ENCODE measurements at regions not wholly inside any gene's neighbourhood (a gene's known extent, or its start where the extent isn't known, plus 50 kb on each side); places are given as distances from the start of the nearest gene placed in this dataset.

DNA sequence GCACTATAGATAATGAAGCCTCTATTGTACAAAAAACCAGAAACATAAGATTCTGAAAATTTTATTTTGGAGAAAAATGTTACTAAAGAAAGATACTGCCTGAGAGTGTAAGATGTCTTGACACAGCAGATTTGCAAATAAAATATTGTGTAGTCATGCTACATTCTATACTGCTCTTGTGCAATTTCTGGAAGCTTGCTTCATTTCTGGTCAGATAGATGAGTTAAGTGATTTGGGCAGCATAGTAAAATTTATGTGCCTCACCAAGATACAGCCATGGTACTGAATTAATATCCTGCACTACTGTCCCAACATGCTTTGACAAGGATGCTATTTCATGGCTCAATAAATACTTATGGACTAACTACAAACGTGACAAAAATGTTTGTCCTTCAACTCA lies 55.1 kb upstream of the STARD13 start:
- no peak overlapping the region for H3K4me3 ChIP-seq (ENCODE audit: insufficient read depth, low read depth, low read length)
- H3K36me3 Mint-ChIP-seq (ENCODE audit: low read depth, unreplicated experiment) = no peaks in the 10 kb centered on the region
- no peaks in the 10 kb centered on the region for H3K9me3 ChIP-seq (ENCODE audit: insufficient read depth, low read depth, low read length)
- H3K27me3 Mint-ChIP-seq (ENCODE audit: low read depth, unreplicated experiment) = no peaks in the 10 kb centered on the region
- no peaks in the 10 kb centered on the region for H4K20me1 ChIP-seq (ENCODE audit: insufficient read depth, low read length)
- DNase-seq (ENCODE audit: low read depth) (no peak), FAIRE-seq (no peak)
- TF ChIP-seq EZH2 (IDR thresholded peaks at IDR 0.05; ENCODE audit: insufficient read depth, low read length) = no peak
- TF ChIP-seq, protein P1, sequence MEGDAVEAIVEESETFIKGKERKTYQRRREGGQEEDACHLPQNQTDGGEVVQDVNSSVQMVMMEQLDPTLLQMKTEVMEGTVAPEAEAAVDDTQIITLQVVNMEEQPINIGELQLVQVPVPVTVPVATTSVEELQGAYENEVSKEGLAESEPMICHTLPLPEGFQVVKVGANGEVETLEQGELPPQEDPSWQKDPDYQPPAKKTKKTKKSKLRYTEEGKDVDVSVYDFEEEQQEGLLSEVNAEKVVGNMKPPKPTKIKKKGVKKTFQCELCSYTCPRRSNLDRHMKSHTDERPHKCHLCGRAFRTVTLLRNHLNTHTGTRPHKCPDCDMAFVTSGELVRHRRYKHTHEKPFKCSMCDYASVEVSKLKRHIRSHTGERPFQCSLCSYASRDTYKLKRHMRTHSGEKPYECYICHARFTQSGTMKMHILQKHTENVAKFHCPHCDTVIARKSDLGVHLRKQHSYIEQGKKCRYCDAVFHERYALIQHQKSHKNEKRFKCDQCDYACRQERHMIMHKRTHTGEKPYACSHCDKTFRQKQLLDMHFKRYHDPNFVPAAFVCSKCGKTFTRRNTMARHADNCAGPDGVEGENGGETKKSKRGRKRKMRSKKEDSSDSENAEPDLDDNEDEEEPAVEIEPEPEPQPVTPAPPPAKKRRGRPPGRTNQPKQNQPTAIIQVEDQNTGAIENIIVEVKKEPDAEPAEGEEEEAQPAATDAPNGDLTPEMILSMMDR (IDR thresholded peaks at IDR 0.05; ENCODE audit: insufficient read depth, low read depth, low read length) = no peak
- H3K9me3 Mint-ChIP-seq (ENCODE audit: unreplicated experiment) = peaks cover 2% of the 10 kb centered on the region
- H3K27me3 ChIP-seq (ENCODE audit: insufficient read depth, low read length) = no peaks in the 10 kb centered on the region
- H3K4me1 Mint-ChIP-seq (ENCODE audit: low read depth, unreplicated experiment) = no peaks in the 10 kb centered on the region
- no peak overlapping the region for H3K4me2 ChIP-seq (ENCODE audit: low read length)
- no peak overlapping the region for H2AFZ ChIP-seq (ENCODE audit: low read depth, low read length)
- peaks cover 3% of the 10 kb centered on the region for H3K79me2 ChIP-seq (ENCODE audit: insufficient read depth, low read length)
- H3K9ac ChIP-seq (ENCODE audit: low read length) = no peak overlapping the region
- no peak overlapping the region for H3K27ac ChIP-seq (ENCODE audit: low read depth, low read length)
- H3K36me3 ChIP-seq (ENCODE audit: insufficient read depth, low read length) = no peaks in the 10 kb centered on the region
- no peaks in the 10 kb centered on the region for H3K4me1 ChIP-seq (ENCODE audit: insufficient read depth, low read length)
- H3K4me3 Mint-ChIP-seq (ENCODE audit: unreplicated experiment) = no peak overlapping the region
- no peak overlapping the region for H3K27ac Mint-ChIP-seq (ENCODE audit: unreplicated experiment)

DNA sequence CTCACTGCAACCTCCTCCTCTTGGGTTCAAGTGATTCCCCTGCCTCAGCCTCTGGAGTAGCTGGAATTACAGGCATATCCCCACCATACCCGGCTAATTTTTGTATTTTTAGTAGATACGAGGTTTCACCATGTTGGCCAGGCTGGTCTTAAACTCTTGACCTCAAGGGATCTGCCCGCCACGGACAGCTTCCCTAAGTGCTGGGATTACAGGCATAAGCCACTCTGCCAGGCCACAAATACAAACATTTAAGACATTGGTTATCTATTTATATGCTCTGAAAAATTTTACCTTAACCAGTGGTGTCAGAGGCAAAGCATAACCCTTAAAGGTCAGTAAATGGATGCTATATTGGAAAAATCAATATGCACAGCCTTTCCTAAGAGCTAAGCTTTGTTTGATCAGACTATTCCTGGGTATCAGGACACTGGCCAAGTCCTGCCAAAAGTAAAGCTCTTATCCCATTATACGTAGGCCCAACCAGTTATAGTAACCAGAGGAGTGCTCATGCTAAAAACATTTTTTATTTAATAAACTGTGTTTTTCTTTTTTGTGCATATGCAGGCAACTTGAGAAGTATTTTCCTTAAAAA lies 56.4 kb upstream of the STARD13 start:
- DNase-seq (ENCODE audit: low read depth) (no peak), FAIRE-seq (no peak)
- Mint-ChIP-seq H3K27me3 (ENCODE audit: low read depth, unreplicated experiment) (no peaks in the 10 kb centered on the region), H3K4me3 (ENCODE audit: unreplicated experiment) (no peak overlapping the region), H3K4me1 (ENCODE audit: low read depth, unreplicated experiment) (no peaks in the 10 kb centered on the region), H3K9me3 (ENCODE audit: unreplicated experiment) (peaks cover 2% of the 10 kb centered on the region), H3K27ac (ENCODE audit: unreplicated experiment) (no peak overlapping the region), H3K36me3 (ENCODE audit: low read depth, unreplicated experiment) (no peaks in the 10 kb centered on the region)
- H3K4me1 ChIP-seq (ENCODE audit: insufficient read depth, low read length) = no peaks in the 10 kb centered on the region
- no peak overlapping the region for H2AFZ ChIP-seq (ENCODE audit: low read depth, low read length)
- no peaks in the 10 kb centered on the region for H3K9me3 ChIP-seq (ENCODE audit: insufficient read depth, low read depth, low read length)
- H4K20me1 ChIP-seq (ENCODE audit: insufficient read depth, low read length) = no peaks in the 10 kb centered on the region
- peaks cover 6% of the 10 kb centered on the region for H3K79me2 ChIP-seq (ENCODE audit: insufficient read depth, low read length)
- no peak overlapping the region for H3K4me3 ChIP-seq (ENCODE audit: insufficient read depth, low read depth, low read length)
- H3K9ac ChIP-seq (ENCODE audit: low read length) = no peak overlapping the region
- TF ChIP-seq, protein P1 (IDR thresholded peaks at IDR 0.05; ENCODE audit: insufficient read depth, low read depth, low read length) = no peak
- no peak for TF ChIP-seq EZH2 (IDR thresholded peaks at IDR 0.05; ENCODE audit: insufficient read depth, low read length)
- H3K36me3 ChIP-seq (ENCODE audit: insufficient read depth, low read length) = no peaks in the 10 kb centered on the region
- no peak overlapping the region for H3K4me2 ChIP-seq (ENCODE audit: low read length)
- H3K27me3 ChIP-seq (ENCODE audit: insufficient read depth, low read length) = no peaks in the 10 kb centered on the region
- no peak overlapping the region for H3K27ac ChIP-seq (ENCODE audit: low read depth, low read length)

DNA sequence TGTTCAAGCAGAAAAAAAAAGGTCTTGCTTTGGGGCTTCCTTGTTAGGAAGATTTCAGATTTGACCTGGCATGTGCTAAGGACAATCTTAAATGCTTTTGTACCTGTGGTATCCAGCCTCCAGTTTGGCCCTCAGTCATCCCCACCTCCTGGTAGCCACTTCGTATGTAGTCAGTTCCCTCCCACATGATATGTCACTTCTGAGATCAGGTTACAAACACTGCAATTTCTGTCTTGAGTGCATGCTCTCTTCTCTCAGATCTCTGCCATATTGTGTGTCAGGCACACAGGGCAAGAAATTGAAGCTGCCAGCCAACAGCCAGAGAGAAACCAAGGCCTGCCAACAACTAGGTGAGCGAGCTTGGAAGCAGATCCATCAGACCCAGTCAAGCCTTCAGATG lies 60.3 kb upstream of the STARD13 start:
- no peak overlapping the region for H3K27ac Mint-ChIP-seq (ENCODE audit: unreplicated experiment)
- H3K4me3 Mint-ChIP-seq (ENCODE audit: unreplicated experiment) = no peak overlapping the region
- H2AFZ ChIP-seq (ENCODE audit: low read depth, low read length) = no peak overlapping the region
- DNase-seq (ENCODE audit: low read depth) (no peak), FAIRE-seq (no peak)
- H3K9ac ChIP-seq (ENCODE audit: low read length) = no peak overlapping the region
- no peaks in the 10 kb centered on the region for H3K27me3 Mint-ChIP-seq (ENCODE audit: low read depth, unreplicated experiment)
- no peaks in the 10 kb centered on the region for H3K36me3 Mint-ChIP-seq (ENCODE audit: low read depth, unreplicated experiment)
- no peak overlapping the region for H3K27ac ChIP-seq (ENCODE audit: low read depth, low read length)
- no peaks in the 10 kb centered on the region for H3K36me3 ChIP-seq (ENCODE audit: insufficient read depth, low read length)
- H3K4me2 ChIP-seq (ENCODE audit: low read length) = no peak overlapping the region
- H4K20me1 ChIP-seq (ENCODE audit: insufficient read depth, low read length) = no peaks in the 10 kb centered on the region
- peaks cover 23% of the 10 kb centered on the region for H3K79me2 ChIP-seq (ENCODE audit: insufficient read depth, low read length)
- H3K4me1 ChIP-seq (ENCODE audit: insufficient read depth, low read length) = peaks cover 11% of the 10 kb centered on the region
- no peak for TF ChIP-seq EZH2 (IDR thresholded peaks at IDR 0.05; ENCODE audit: insufficient read depth, low read length)
- TF ChIP-seq, protein P1 (IDR thresholded peaks at IDR 0.05; ENCODE audit: insufficient read depth, low read depth, low read length) = no peak
- H3K9me3 ChIP-seq (ENCODE audit: insufficient read depth, low read depth, low read length) = no peaks in the 10 kb centered on the region
- no peaks in the 10 kb centered on the region for H3K27me3 ChIP-seq (ENCODE audit: insufficient read depth, low read length)
- peaks cover 2% of the 10 kb centered on the region for H3K9me3 Mint-ChIP-seq (ENCODE audit: unreplicated experiment)
- H3K4me3 ChIP-seq (ENCODE audit: insufficient read depth, low read depth, low read length) = no peak overlapping the region
- H3K4me1 Mint-ChIP-seq (ENCODE audit: low read depth, unreplicated experiment) = peaks cover 2% of the 10 kb centered on the region
